NT2/D1 (cell line): ENCODE measurements at regions not wholly inside any gene's neighbourhood (a gene's known extent, or its start where the extent isn't known, plus 50 kb on each side); places are given as distances from the start of the nearest gene placed in this dataset.
A peak's percentile ranks its signal among the peaks of the same experiment; 100 is the strongest.
"Not testable (repeated sequence)": the region's sequence is repeated elsewhere in the genome, so short reads cannot be mapped to it uniquely, and the experiment has no call there.

Experiments
- DNase-seq: peaks from one replicate; pipeline ENCODE4 v3.0.0-alpha.2; 2011; ENCODE audit warnings: low read depth, low spot score
- H3K27me3 ChIP-seq: 2 replicates; pipeline ENCODE4 v1.6.0; 2011; ENCODE audit warnings: mild to moderate bottlenecking; ENCODE audit not compliant: insufficient read length, insufficient read depth
- H3K36me3 ChIP-seq: 2 replicates; pipeline ENCODE4 v1.6.1; 2011; ENCODE audit warnings: mild to moderate bottlenecking, low read length, mixed read lengths; ENCODE audit not compliant: insufficient read depth, insufficient read length
- H3K4me1 ChIP-seq: 2 replicates; pipeline ENCODE4 v1.5.1; 2011; ENCODE audit not compliant: insufficient read depth, insufficient read length
- H3K4me3 ChIP-seq: 2 replicates; pipeline ENCODE4 v1.5.1; 2011; ENCODE audit warnings: low read depth; ENCODE audit not compliant: insufficient read length
- H3K9ac ChIP-seq: 2 replicates; pipeline ENCODE4 v1.6.0; 2011; ENCODE audit warnings: low read depth; ENCODE audit not compliant: insufficient read length
- H3K9me3 ChIP-seq: 2 replicates; pipeline ENCODE4 v1.5.1; 2011; ENCODE audit warnings: mild to moderate bottlenecking, low read length; ENCODE audit not compliant: insufficient read depth

DNA sequence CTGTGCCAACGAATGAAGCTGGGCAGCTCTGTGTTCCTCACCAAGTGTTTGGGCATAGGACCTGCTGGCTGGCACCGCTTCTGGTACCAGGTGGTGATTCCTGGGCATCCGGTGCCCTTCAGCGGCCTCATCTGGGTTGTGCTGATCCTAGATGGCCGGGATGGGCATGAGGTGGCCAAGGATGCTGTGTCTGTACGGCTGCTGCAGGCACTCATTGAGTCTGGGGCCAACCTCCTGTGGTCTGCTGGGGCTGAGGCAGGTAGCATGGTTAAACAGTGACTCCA lies 96.1 kb upstream of the PLEKHM1 start:
- H3K9me3 ChIP-seq, H3K9ac ChIP-seq, H3K4me1 ChIP-seq, H3K36me3 ChIP-seq, DNase-seq, H3K27me3 ChIP-seq: not testable (repeated sequence)
- H3K4me3 ChIP-seq: peak overlapping the region; percentile 36

DNA sequence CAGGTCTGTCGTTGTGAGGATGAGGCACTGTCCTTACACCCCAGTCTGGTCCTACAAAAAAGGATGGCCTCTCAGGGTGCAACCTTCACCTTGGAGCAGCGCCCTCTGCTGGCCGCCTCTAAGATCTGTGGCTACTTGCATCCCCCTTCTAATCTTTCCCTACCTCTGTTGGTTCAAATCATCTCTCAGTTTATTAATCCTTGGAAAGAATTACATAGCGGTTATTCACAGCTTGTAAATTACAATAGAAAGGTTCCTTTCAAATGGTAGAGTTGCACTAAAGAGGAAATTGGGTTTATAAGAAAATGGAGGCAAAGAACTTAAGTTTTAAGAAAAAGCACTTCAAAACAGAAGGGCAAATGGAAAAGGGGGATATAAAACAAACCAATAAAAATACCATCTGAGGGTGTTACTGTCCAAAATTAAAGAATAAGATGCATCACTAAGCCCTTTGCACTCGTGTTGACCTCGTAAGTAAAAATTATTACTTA lies 102.0 kb upstream of the PLEKHM1 start:
- not testable (repeated sequence) for H3K27me3 ChIP-seq, H3K4me1 ChIP-seq, H3K4me3 ChIP-seq, H3K36me3 ChIP-seq, DNase-seq, H3K9me3 ChIP-seq, H3K9ac ChIP-seq

DNA sequence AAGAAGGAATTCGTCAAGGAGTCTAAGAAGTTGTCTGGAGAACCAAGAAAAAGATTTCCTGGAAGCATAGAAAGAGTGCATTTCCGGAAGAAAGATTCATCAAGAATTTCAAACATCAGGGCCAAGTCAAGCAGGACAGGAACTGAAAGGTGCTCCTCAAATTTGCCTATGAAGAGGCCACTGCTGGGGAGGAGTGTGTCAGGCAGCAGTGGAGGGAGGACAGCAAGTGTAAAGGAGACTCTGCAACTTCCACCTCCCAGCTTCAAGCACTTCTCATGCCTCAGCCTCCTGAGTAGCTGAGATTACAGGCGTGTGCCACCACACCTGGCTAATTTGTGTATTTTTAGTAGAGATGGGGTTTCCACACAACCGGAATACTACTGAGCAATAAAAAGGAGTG lies 105.8 kb upstream of the PLEKHM1 start:
- not testable (repeated sequence) for H3K4me3 ChIP-seq, H3K36me3 ChIP-seq, H3K4me1 ChIP-seq, DNase-seq, H3K9me3 ChIP-seq, H3K27me3 ChIP-seq, H3K9ac ChIP-seq

DNA sequence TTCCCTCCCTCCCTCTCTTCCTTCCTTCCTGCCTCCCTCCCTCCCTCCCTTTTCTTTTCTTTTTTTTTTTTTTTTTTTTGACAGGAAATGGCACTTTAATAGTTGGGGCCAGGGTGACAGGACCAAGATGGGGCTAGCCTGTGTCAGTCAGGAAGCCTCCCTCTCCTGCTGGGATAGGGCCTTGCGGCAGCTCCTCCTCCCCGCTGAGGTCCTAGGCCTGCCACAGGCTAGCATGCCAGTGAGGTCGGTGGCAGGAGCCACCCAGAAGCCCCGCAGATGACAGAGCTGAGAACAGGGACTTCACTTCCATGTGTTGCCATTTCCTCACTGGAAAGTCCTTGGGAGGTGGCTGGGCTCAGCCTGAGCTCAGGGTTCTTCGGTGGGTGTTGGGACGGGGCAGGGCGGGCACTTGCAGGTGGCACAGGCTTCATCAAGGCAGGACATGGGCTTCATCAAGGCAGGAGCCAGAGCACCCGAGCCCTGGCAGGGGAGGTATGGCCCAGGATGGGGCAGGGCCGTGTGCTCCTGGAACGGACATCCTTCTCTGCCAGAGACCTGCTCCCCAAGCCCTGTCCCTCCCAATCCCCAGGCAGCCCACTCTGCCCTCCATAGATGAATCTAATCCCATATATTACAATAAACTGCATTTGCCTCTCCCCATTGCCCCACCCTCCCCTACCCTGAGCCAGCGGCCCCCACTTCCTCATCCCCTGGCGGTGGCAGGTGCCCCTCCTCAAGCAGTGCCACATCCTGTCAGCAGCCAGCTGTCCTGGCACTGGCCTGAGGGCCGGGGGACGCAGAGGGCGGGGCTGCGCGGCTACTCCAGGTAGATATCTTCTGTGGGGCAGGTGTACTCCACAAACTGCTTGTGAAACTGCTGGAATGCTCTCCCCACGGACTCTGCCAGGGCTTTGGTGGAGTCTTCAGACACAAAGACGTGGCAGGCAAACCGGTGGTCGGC lies 109.8 kb upstream of the PLEKHM1 start:
- not testable (repeated sequence) for H3K4me1 ChIP-seq, H3K27me3 ChIP-seq, H3K4me3 ChIP-seq, DNase-seq, H3K36me3 ChIP-seq, H3K9ac ChIP-seq, H3K9me3 ChIP-seq

DNA sequence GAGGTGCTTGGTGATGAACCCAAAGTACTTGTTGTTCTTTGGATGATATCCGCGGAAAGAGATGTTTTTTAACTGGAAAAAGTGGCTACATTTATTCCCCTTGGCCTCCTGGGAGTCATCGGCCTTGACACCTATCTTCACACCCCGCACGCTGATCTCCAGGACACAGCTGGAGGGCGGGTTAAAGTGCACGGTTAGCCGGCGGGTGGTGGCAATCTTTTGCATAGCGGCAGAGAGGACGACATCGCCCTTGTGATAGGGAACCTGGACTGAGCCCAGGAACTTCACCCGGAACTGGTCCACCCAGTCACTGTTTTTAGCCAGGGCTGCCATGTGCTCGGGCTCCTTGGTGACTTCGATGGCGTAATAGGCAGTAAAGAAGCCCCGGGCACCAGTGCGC lies 110.5 kb upstream of the PLEKHM1 start:
- not testable (repeated sequence) for DNase-seq, H3K9me3 ChIP-seq

DNA sequence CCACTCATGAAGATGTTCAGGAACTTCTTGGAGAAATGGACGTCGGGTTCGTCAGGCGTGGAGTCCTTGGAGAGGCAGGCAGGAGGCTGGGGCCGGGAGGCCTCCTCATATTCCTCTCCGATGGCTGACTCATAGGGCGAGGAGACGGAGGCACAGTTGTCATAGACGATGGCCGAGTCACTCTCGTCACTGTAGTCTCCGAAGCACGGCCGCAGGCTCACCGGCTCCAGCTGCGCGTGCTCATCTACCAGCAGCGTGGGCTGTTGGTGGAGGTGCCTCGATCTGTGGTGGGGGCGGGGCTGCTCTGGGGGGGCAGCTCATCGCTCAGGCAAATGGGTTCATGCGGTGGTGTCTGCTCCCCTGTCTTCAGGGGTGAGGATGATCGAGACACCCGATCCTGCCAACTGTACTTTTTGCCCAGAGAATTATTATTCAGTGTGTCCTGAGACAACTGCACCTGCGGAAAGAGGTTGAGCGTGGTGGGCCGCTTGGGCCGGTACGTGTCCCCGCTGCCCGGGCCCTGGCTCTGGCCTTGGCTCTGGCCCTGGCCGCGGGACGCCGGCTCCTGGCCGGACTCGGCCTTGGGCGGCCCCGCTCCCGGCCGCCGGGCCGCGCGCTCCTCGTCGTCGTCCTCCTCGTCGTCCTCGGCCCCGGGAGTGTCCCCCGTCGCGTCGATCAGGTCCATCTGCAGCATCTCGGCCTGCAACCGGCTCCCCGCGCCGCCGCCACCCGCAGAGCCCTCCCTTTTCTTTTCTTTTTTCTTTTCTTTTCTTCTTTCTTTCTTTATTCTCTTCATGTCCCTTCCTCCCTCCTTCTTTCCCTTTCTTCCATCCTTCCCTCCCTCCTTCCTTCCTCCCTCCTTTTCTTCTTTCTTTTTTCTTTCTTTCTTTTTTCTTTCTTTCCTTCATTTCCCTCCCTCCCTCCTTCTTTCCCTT lies 111.4 kb upstream of the PLEKHM1 start:
- H3K9me3 ChIP-seq, H3K4me3 ChIP-seq, H3K27me3 ChIP-seq, H3K9ac ChIP-seq, H3K36me3 ChIP-seq, H3K4me1 ChIP-seq, DNase-seq: not testable (repeated sequence)

More for the DNA sequence above, 110.5 kb upstream of the PLEKHM1 start:
- H3K27me3 ChIP-seq, H3K9ac ChIP-seq, H3K4me1 ChIP-seq, H3K36me3 ChIP-seq, H3K4me3 ChIP-seq: not testable (repeated sequence)

DNA sequence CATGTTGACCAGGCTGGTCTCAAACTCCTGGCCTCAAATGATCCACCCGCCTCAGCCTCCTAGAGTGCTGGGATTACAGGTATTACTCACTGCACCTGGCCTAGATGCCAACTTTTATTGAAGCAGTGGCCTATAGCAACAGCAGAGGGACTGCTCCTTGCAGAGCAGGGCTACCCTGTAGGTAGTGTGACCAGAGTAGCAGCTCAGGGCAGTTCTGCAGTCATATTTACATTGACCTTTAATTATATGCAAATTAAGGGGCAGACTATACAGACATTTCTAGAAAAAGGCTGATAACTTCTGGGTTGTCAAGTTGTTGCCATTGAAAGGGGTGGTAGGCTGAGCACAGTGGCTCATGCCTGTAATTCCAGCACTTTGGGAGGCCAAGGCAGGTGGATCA lies 115.2 kb upstream of the PLEKHM1 start:
- not testable (repeated sequence) for H3K4me3 ChIP-seq, H3K9ac ChIP-seq, H3K9me3 ChIP-seq, H3K4me1 ChIP-seq, H3K27me3 ChIP-seq, H3K36me3 ChIP-seq, DNase-seq

DNA sequence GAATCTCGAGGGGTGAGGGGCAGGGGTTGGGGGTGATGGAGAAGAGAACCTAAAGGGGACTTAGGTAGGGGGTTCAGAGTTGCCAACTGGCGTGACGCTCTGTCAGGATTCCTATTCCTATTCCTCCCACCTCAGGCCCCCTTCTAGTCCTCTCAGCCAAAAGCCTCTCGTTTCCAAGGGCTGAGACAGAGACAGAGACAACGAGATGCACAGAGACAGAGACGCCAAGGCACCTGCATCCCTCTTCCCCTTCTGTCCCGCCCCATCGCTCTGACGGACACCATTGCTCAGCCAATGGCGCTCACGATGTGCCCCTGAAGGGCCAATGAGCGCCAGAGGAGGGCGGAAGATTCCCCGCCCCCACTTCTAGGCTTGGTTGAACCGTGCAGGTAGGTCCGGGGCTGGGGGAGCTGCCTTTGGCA lies 129.5 kb upstream of the PLEKHM1 start:
- peak; percentile 16 for DNase-seq
- not testable (repeated sequence) for H3K27me3 ChIP-seq, H3K36me3 ChIP-seq, H3K9me3 ChIP-seq, H3K4me1 ChIP-seq, H3K9ac ChIP-seq
- peak overlapping the region; percentile 24 for H3K4me3 ChIP-seq

DNA sequence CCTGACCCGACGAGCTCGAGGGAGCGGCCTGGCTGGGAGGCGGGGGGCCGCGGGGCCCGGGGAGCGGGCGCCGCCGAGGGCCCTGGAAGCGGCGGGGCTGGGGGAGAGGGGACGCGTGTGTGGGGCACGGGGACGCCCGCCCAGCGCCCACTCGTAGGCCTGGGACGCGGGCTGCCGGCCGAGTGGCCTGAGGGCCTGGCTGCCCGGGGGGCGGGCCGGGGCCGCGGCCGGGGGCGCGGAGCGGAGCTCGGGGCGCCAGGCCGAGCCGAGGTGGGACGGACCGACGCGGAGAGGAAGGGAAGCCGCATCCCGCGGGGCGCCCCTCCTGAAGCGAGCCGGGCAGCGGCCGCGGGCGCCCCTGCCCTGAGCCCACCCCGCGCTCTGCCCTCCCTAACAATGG lies 129.9 kb upstream of the PLEKHM1 start:
- not testable (repeated sequence) for H3K36me3 ChIP-seq, H3K27me3 ChIP-seq, DNase-seq, H3K4me1 ChIP-seq, H3K9me3 ChIP-seq
- Histone ChIP-seq H3K4me3 (peak overlapping the region; percentile 24), H3K9ac (peak overlapping the region; percentile 32)

DNA sequence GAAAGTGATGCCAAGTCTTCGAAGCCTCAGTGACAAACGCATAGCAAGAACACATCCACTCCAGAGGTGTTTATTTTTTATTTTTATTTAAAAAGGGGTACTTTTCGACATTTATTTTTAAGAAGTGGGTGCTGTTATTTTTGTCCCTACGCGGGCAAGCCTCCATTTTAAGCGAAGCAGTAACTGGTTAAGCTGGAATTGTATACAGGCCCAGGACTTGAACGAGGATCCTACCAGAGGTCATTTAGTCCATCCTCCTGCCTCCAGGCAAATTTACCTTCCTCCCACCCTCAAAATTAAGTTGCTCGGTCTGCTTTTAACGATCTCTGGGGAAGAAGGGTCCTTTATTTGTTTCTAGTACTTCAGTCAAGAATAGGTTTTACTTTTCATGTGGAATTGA lies 130.6 kb upstream of the PLEKHM1 start:
- H3K4me1 ChIP-seq, H3K27me3 ChIP-seq, H3K4me3 ChIP-seq, DNase-seq, H3K36me3 ChIP-seq, H3K9ac ChIP-seq, H3K9me3 ChIP-seq: not testable (repeated sequence)

DNA sequence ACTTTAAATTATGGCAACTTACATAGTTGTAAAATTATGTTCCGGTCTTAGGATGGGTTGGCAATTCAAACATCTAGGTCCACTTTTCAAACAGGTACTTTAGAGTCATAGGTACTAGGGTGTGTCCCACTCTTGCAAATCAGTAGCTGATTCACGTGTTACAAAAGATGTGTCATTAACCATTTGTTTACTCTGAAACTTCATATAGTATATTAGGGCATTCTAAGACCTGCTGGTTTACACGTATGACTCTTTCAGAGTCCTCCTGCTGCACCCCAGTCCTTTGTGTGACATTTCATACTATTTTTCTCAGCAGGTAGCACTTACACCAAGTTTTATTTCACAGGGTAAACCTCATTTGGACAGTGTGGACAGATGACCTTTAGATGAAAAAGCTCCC lies 131.8 kb upstream of the PLEKHM1 start:
- not testable (repeated sequence) for H3K4me1 ChIP-seq, DNase-seq, H3K9ac ChIP-seq, H3K4me3 ChIP-seq, H3K27me3 ChIP-seq, H3K9me3 ChIP-seq, H3K36me3 ChIP-seq
